ENCODE measurements at regions not wholly inside any gene's neighbourhood (a gene's known extent, or its start where the extent isn't known, plus 50 kb on each side); places are given as distances from the start of the nearest gene placed in this dataset.
A peak's percentile ranks its signal among the peaks of the same experiment; 100 is the strongest.

- Histone ChIP-seq H3K4me1 (ENCODE audit: control insufficient read depth, insufficient read depth, low read length) (no peaks in the 10 kb centered on the region), H3K27ac (ENCODE audit: low read length) (no peak overlapping the region), H3K27me3 (ENCODE audit: control insufficient read depth, insufficient read depth, low read length) (no peaks in the 10 kb centered on the region), H3K9me3 (ENCODE audit: control insufficient read depth, low read depth, low read length) (no peaks in the 10 kb centered on the region), H3K36me3 (ENCODE audit: control insufficient read depth, insufficient read depth, low read length) (no peaks in the 10 kb centered on the region), H3K4me3 (ENCODE audit: low read length) (no peak overlapping the region)
- DNase-seq = no peak
- 88% methylated on average over 1 of the region's 4 CpGs for WGBS (ENCODE audit: insufficient coverage, low lambda C conversion rate)
Observed at GRCh38 chr1:224791362-224791941, 138.0 kb upstream of the DNAH14 start.

- no CpG with 5 or more reads among the region's 2 CpGs for WGBS (ENCODE audit: insufficient coverage, low lambda C conversion rate)
- Histone ChIP-seq H3K27ac (ENCODE audit: low read length) (no peak overlapping the region), H3K4me1 (ENCODE audit: control insufficient read depth, insufficient read depth, low read length) (no peaks in the 10 kb centered on the region)
Observed at GRCh38 chr1:224795591-224795990, 133.9 kb upstream of the DNAH14 start.

GRCh38 chr1:224799083-224799482, 130.4 kb upstream of the DNAH14 start:
- H3K27me3 ChIP-seq (ENCODE audit: control insufficient read depth, insufficient read depth, low read length) = no peaks in the 10 kb centered on the region
- no CpG with 5 or more reads among the region's 3 CpGs for WGBS (ENCODE audit: insufficient coverage, low lambda C conversion rate)
- H3K4me1 ChIP-seq (ENCODE audit: control insufficient read depth, insufficient read depth, low read length) = no peaks in the 10 kb centered on the region
- no peak overlapping the region for H3K4me3 ChIP-seq (ENCODE audit: low read length)
- peak in 1 of 2 donors; percentile 11 for DNase-seq
- H3K9me3 ChIP-seq (ENCODE audit: control insufficient read depth, low read depth, low read length) = no peaks in the 10 kb centered on the region
- H3K27ac ChIP-seq (ENCODE audit: low read length) = no peak overlapping the region
- no peaks in the 10 kb centered on the region for H3K36me3 ChIP-seq (ENCODE audit: control insufficient read depth, insufficient read depth, low read length)

More at GRCh38 chr1:224795591-224795990, 133.9 kb upstream of the DNAH14 start:
- H3K27me3 ChIP-seq (ENCODE audit: control insufficient read depth, insufficient read depth, low read length) = no peaks in the 10 kb centered on the region
- no peak overlapping the region for H3K4me3 ChIP-seq (ENCODE audit: low read length)
- no peaks in the 10 kb centered on the region for H3K9me3 ChIP-seq (ENCODE audit: control insufficient read depth, low read depth, low read length)
- DNase-seq = no peak
- H3K36me3 ChIP-seq (ENCODE audit: control insufficient read depth, insufficient read depth, low read length) = no peaks in the 10 kb centered on the region

- no peak overlapping the region for H3K27ac ChIP-seq (ENCODE audit: low read length)
- no CpG with 5 or more reads among the region's 8 CpGs for WGBS (ENCODE audit: insufficient coverage, low lambda C conversion rate)
Observed at GRCh38 chr1:224800486-224801119, 128.9 kb upstream of the DNAH14 start.

GRCh38 chr1:224801844-224802490, 127.5 kb upstream of the DNAH14 start:
- Histone ChIP-seq H3K27me3 (ENCODE audit: control insufficient read depth, insufficient read depth, low read length) (no peaks in the 10 kb centered on the region), H3K9me3 (ENCODE audit: control insufficient read depth, low read depth, low read length) (no peaks in the 10 kb centered on the region), H3K27ac (ENCODE audit: low read length) (no peak overlapping the region), H3K36me3 (ENCODE audit: control insufficient read depth, insufficient read depth, low read length) (no peaks in the 10 kb centered on the region), H3K4me3 (ENCODE audit: low read length) (no peak overlapping the region), H3K4me1 (ENCODE audit: control insufficient read depth, insufficient read depth, low read length) (no peaks in the 10 kb centered on the region)
- DNase-seq = no peak
- no CpG with 5 or more reads among the region's 2 CpGs for WGBS (ENCODE audit: insufficient coverage, low lambda C conversion rate)

More at GRCh38 chr1:224800486-224801119, 128.9 kb upstream of the DNAH14 start:
- no peaks in the 10 kb centered on the region for H3K4me1 ChIP-seq (ENCODE audit: control insufficient read depth, insufficient read depth, low read length)
- no peak for DNase-seq
- H3K9me3 ChIP-seq (ENCODE audit: control insufficient read depth, low read depth, low read length) = no peaks in the 10 kb centered on the region
- no peak overlapping the region for H3K4me3 ChIP-seq (ENCODE audit: low read length)
- H3K36me3 ChIP-seq (ENCODE audit: control insufficient read depth, insufficient read depth, low read length) = no peaks in the 10 kb centered on the region
- no peaks in the 10 kb centered on the region for H3K27me3 ChIP-seq (ENCODE audit: control insufficient read depth, insufficient read depth, low read length)

- WGBS (ENCODE audit: insufficient coverage, low lambda C conversion rate) = no CpG with 5 or more reads among the region's 3 CpGs
- Histone ChIP-seq H3K27ac (ENCODE audit: low read length) (no peak overlapping the region), H3K4me3 (ENCODE audit: low read length) (no peak overlapping the region), H3K9me3 (ENCODE audit: control insufficient read depth, low read depth, low read length) (no peaks in the 10 kb centered on the region), H3K4me1 (ENCODE audit: control insufficient read depth, insufficient read depth, low read length) (no peaks in the 10 kb centered on the region), H3K36me3 (ENCODE audit: control insufficient read depth, insufficient read depth, low read length) (no peaks in the 10 kb centered on the region), H3K27me3 (ENCODE audit: control insufficient read depth, insufficient read depth, low read length) (no peaks in the 10 kb centered on the region)
- no peak for DNase-seq
Observed at GRCh38 chr1:224802617-224803016, 126.9 kb upstream of the DNAH14 start.

GRCh38 chr1:224804220-224804619, 125.3 kb upstream of the DNAH14 start:
- no peak for DNase-seq
- Histone ChIP-seq H3K36me3 (ENCODE audit: control insufficient read depth, insufficient read depth, low read length) (no peaks in the 10 kb centered on the region), H3K9me3 (ENCODE audit: control insufficient read depth, low read depth, low read length) (no peaks in the 10 kb centered on the region), H3K4me1 (ENCODE audit: control insufficient read depth, insufficient read depth, low read length) (no peaks in the 10 kb centered on the region), H3K4me3 (ENCODE audit: low read length) (no peak overlapping the region), H3K27ac (ENCODE audit: low read length) (no peak overlapping the region), H3K27me3 (ENCODE audit: control insufficient read depth, insufficient read depth, low read length) (no peaks in the 10 kb centered on the region)
- WGBS (ENCODE audit: insufficient coverage, low lambda C conversion rate) = 100% methylated on average over 1 of the region's 3 CpGs

GRCh38 chr1:224805889-224806288, 123.6 kb upstream of the DNAH14 start:
- H3K4me1 ChIP-seq (ENCODE audit: control insufficient read depth, insufficient read depth, low read length) = no peaks in the 10 kb centered on the region
- H3K27ac ChIP-seq (ENCODE audit: low read length) = no peak overlapping the region
- H3K9me3 ChIP-seq (ENCODE audit: control insufficient read depth, low read depth, low read length) = no peaks in the 10 kb centered on the region
- H3K36me3 ChIP-seq (ENCODE audit: control insufficient read depth, insufficient read depth, low read length) = no peaks in the 10 kb centered on the region
- no peaks in the 10 kb centered on the region for H3K27me3 ChIP-seq (ENCODE audit: control insufficient read depth, insufficient read depth, low read length)
- H3K4me3 ChIP-seq (ENCODE audit: low read length) = no peak overlapping the region
- no CpG with 5 or more reads among the region's 2 CpGs for WGBS (ENCODE audit: insufficient coverage, low lambda C conversion rate)
- no peak for DNase-seq

- no peak overlapping the region for H3K4me3 ChIP-seq (ENCODE audit: low read length)
- H3K27me3 ChIP-seq (ENCODE audit: control insufficient read depth, insufficient read depth, low read length) = no peaks in the 10 kb centered on the region
- DNase-seq = no peak
- no peaks in the 10 kb centered on the region for H3K9me3 ChIP-seq (ENCODE audit: control insufficient read depth, low read depth, low read length)
- H3K27ac ChIP-seq (ENCODE audit: low read length) = no peak overlapping the region
- no peaks in the 10 kb centered on the region for H3K36me3 ChIP-seq (ENCODE audit: control insufficient read depth, insufficient read depth, low read length)
- WGBS (ENCODE audit: insufficient coverage, low lambda C conversion rate) = no CpG with 5 or more reads among the region's 5 CpGs
- H3K4me1 ChIP-seq (ENCODE audit: control insufficient read depth, insufficient read depth, low read length) = no peaks in the 10 kb centered on the region
Observed at GRCh38 chr1:224809137-224809536, 120.3 kb upstream of the DNAH14 start.

- Histone ChIP-seq H3K27ac (ENCODE audit: low read length) (no peak overlapping the region), H3K27me3 (ENCODE audit: control insufficient read depth, insufficient read depth, low read length) (no peaks in the 10 kb centered on the region), H3K4me1 (ENCODE audit: control insufficient read depth, insufficient read depth, low read length) (no peaks in the 10 kb centered on the region), H3K9me3 (ENCODE audit: control insufficient read depth, low read depth, low read length) (no peaks in the 10 kb centered on the region), H3K4me3 (ENCODE audit: low read length) (no peak overlapping the region), H3K36me3 (ENCODE audit: control insufficient read depth, insufficient read depth, low read length) (no peaks in the 10 kb centered on the region)
- no CpG with 5 or more reads among the region's 4 CpGs for WGBS (ENCODE audit: insufficient coverage, low lambda C conversion rate)
- no peak for DNase-seq
Observed at GRCh38 chr1:224809613-224810012, 119.9 kb upstream of the DNAH14 start.

Data from large intestine (tissue), 3 donors.